Ascending aorta (tissue), 2 donors: ENCODE measurements at regions not wholly inside any gene's neighbourhood (a gene's known extent, or its start where the extent isn't known, plus 50 kb on each side); places are given as distances from the start of the nearest gene placed in this dataset.
A peak's percentile ranks its signal among the peaks of the same experiment; 100 is the strongest.

ENCODE experiments used
- DNase-seq, 2 donors: peaks; one replicate each; pipeline ENCODE4 v3.0.0-alpha.2; 2019; ENCODE audit warnings: low spot score in 2 of 2
- H3K27ac ChIP-seq, 2 donors: fragments of 200-600 bp; sonication (generic); one replicate each; pipeline ENCODE4 v1.5.1; 2016 to 2017; ENCODE audit warnings: mild to moderate bottlenecking in 1 of 2
- H3K27me3 ChIP-seq: fragments of 200-600 bp; sonication (generic); one replicate; pipeline ENCODE4 v1.5.1; 2017
- H3K36me3 ChIP-seq, 2 donors: fragments of 200-600 bp; sonication (generic); one replicate each; pipeline ENCODE4 v1.5.1; 2016
- H3K4me1 ChIP-seq, 2 donors: fragments of 200-600 bp; sonication (generic); one replicate each; pipeline ENCODE4 v1.5.1; 2016 to 2017; ENCODE audit warnings: mild to moderate bottlenecking in 1 of 2
- H3K4me3 ChIP-seq, 2 donors: fragments of 200-600 bp; sonication (generic); one replicate each; pipeline ENCODE4 v1.5.1; 2016 to 2017; ENCODE audit warnings: mild to moderate bottlenecking in 1 of 2
- H3K9me3 ChIP-seq, 2 donors: fragments of 200-600 bp; sonication (generic); one replicate each; pipeline ENCODE4 v1.5.1; 2016
- CTCF ChIP-seq, 3 experiments: fragments of 200-600 bp in 2 of 3; fragments of 450-650 bp in 1 of 3; sonication (generic) in 2 of 3; IDR thresholded peaks; one replicate each; pipeline ENCODE4 v1.5.1; 2016 to 2019; ENCODE audit warnings: antibody characterized with exemption in 3 of 3, mild to moderate bottlenecking in 1 of 3, moderate library complexity in 1 of 3
- intact Hi-C: fragments of 100-400 bp; cut with DNase I; formaldehyde crosslinking; loops from one replicate; pipeline ENCODE4 v1.15.1; 2023

DNA sequence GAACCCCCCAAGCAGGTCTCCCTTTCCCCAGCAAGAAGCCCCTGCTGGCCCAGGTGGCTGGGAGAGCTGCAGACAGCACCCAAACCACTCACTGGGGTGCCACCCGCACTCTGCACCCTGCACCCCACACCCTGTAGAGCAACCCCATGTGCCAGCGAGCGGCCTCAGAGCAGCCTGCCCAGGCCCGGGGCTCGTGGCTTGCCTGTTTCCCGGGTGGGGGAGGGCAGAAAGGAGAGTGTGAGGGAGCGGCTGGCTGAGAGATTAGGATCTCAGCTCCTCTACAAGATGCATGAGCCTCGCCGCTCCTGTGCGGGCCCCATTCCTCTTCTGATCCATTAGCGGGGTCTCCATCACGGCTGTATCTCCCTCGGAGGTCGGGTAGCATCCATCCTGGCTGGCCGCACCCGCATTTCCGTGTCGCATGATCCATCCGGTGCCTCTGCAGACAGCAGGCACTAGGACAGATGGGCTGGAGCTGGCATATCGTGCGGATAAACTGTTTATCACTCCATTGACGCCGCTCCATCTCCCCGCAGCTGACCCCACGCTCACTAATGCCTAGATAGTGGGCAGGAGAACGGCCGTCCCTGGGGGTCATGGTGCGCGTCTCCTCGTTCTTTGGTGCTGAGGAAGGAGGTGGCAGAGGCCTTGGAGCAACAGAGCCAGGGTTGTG lies 54.4 kb downstream of the MRPL36 start:
- peak in 1 of 2 donors; percentile 60 for DNase-seq
- no peaks in the 10 kb centered on the region for H3K36me3 ChIP-seq
- H3K27ac ChIP-seq, result no peak overlapping the region
- intact Hi-C loops, result no loop called here
- no peak overlapping the region for H3K4me3 ChIP-seq
- H3K9me3 ChIP-seq, result no peaks in the 10 kb centered on the region
- TF ChIP-seq CTCF (IDR thresholded peaks at IDR 0.05), result no peak
- no peaks in the 10 kb centered on the region for H3K4me1 ChIP-seq
- H3K27me3 ChIP-seq, result no peaks in the 10 kb centered on the region

- Histone ChIP-seq H3K27ac (no peak overlapping the region), H3K4me3 (no peak overlapping the region), H3K36me3 (no peaks in the 10 kb centered on the region), H3K9me3 (no peaks in the 10 kb centered on the region), H3K27me3 (no peaks in the 10 kb centered on the region), H3K4me1 (no peaks in the 10 kb centered on the region)
- no peak for TF ChIP-seq CTCF (IDR thresholded peaks at IDR 0.05)
- peak in 1 of 2 donors; percentile 42 for DNase-seq
- intact Hi-C loops, result no loop called here
Measured at GRCh38 chr5:1744393-1745122, 55.1 kb downstream of the MRPL36 start.

GRCh38 chr5:1743769-1744085 lies 55.9 kb downstream of the MRPL36 start:
- Histone ChIP-seq H3K36me3 (no peaks in the 10 kb centered on the region), H3K27me3 (no peaks in the 10 kb centered on the region), H3K27ac (no peak overlapping the region), H3K4me1 (no peaks in the 10 kb centered on the region), H3K9me3 (no peaks in the 10 kb centered on the region), H3K4me3 (no peak overlapping the region)
- no peak for TF ChIP-seq CTCF (IDR thresholded peaks at IDR 0.05)
- peak in 1 of 2 donors; percentile 51 for DNase-seq
- intact Hi-C loops, result no loop called here

DNA sequence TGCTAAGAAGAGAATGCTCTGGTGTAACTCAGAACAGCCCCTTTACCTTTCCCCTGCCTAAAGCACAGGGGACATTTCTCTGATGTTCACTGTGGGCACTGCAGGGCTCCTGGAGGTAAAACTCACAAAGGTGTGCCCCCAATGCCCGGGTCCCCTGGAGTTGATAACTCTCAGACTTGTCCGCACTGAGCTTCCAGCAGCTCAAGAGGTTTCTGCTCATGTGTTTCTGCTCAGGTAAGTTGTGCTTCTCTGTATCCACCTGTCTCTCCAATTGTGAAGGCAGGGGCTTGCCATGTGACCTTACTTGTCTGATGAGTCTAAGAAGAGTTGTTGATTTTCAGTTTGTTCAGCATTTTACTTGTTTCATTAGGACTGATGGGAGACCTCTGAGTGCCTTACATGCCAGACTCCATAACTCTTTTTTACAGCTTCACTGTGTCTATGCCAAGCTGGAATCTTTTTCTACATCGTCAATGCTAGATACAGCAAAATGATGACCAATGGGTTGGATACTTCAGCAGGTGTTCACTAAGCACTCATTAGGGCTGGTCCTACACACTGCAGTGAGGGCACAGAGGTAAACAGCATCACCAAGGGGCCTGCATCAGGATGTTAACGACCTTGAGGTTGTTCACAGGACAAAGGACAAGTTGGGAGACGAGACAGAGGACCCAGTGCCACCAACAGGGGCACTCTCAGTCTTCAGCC lies 56.4 kb downstream of the MRPL36 start:
- H3K36me3 ChIP-seq, result no peaks in the 10 kb centered on the region
- H3K9me3 ChIP-seq, result no peaks in the 10 kb centered on the region
- no peaks in the 10 kb centered on the region for H3K27me3 ChIP-seq
- H3K27ac ChIP-seq, result no peak overlapping the region
- TF ChIP-seq CTCF (IDR thresholded peaks at IDR 0.05), result no peak
- DNase-seq, result peak in 1 of 2 donors; percentile 31
- H3K4me1 ChIP-seq, result no peaks in the 10 kb centered on the region
- intact Hi-C loops, result no loop called here
- H3K4me3 ChIP-seq, result no peak overlapping the region

GRCh38 chr5:1737790-1738405 lies 61.7 kb downstream of the MRPL36 start:
- peak in 1 of 2 donors; percentile 19 for DNase-seq
- H3K4me3 ChIP-seq, result no peak overlapping the region
- intact Hi-C loops, result no loop called here
- TF ChIP-seq CTCF (IDR thresholded peaks at IDR 0.05), result peak in 1 of 3 experiments; percentile 15
- no peak overlapping the region for H3K27ac ChIP-seq
- H3K27me3 ChIP-seq, result no peaks in the 10 kb centered on the region
- no peaks in the 10 kb centered on the region for H3K9me3 ChIP-seq
- no peaks in the 10 kb centered on the region for H3K4me1 ChIP-seq
- H3K36me3 ChIP-seq, result no peaks in the 10 kb centered on the region
